Endothelial cell of umbilical vein (primary cell): ENCODE measurements at regions not wholly inside any gene's neighbourhood (a gene's known extent, or its start where the extent isn't known, plus 50 kb on each side); places are given as distances from the start of the nearest gene placed in this dataset.

Experiments used
- EZH2 ChIP-seq: IDR thresholded peaks from 2 replicates; pipeline ENCODE4 v1.6.1; 2012; ENCODE audit warnings: borderline replicate concordance, low read depth, mild to moderate bottlenecking, moderate library complexity, low read length, inconsistent platforms; ENCODE audit not compliant: severe bottlenecking
- GATA2 ChIP-seq: IDR thresholded peaks from 2 replicates; pipeline ENCODE4 v1.7.0; 2011; ENCODE audit warnings: low read depth, mild to moderate bottlenecking, moderate library complexity, mixed read lengths, low read length; ENCODE audit not compliant: insufficient read length, insufficient read depth
- MAX ChIP-seq: IDR thresholded peaks from 2 replicates; pipeline ENCODE4 v1.6.1; 2011; ENCODE audit not compliant: insufficient read depth, insufficient read length
- POLR2AphosphoS5 ChIP-seq: IDR thresholded peaks from 2 replicates; pipeline ENCODE4 v1.6.1; 2012; ENCODE audit warnings: low read depth, mild to moderate bottlenecking, control low read depth, low read length, moderate library complexity; ENCODE audit not compliant: insufficient read depth
- TF ChIP-seq, protein P1 (sequence below), 2 donors: IDR thresholded peaks; 1 replicate in 1 of 2; 2 replicates in 1 of 2; pipeline ENCODE4 v1.5.1; 2011; ENCODE audit warnings: low read length in 2 of 2, mild to moderate bottlenecking in 2 of 2, moderate library complexity in 2 of 2, control low read depth in 1 of 2, inconsistent platforms in 1 of 2, low read depth in 1 of 2; ENCODE audit not compliant: insufficient read depth in 1 of 2; ENCODE audit errors: extremely low read depth in 1 of 2

DNA sequence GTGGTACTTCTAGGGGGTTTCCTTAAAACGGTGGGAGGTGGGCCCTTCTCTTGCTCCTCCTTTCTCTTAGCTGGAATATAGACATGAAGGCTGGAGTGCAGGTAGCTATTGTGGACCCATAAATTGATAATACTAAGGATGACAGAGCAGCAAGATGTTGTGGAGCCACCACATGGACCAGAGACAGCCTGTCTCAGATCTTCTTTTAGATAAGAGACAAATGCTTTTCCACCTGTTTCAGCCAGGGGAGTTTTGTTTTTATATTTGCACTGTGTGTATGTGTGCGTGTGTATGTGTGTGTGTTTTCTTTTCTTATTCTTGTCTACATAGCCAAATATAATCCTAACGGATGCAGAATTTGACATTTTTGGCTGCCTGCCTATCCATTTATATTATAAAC lies 62.9 kb upstream of the HIF1A start:
- TF ChIP-seq, protein P1, sequence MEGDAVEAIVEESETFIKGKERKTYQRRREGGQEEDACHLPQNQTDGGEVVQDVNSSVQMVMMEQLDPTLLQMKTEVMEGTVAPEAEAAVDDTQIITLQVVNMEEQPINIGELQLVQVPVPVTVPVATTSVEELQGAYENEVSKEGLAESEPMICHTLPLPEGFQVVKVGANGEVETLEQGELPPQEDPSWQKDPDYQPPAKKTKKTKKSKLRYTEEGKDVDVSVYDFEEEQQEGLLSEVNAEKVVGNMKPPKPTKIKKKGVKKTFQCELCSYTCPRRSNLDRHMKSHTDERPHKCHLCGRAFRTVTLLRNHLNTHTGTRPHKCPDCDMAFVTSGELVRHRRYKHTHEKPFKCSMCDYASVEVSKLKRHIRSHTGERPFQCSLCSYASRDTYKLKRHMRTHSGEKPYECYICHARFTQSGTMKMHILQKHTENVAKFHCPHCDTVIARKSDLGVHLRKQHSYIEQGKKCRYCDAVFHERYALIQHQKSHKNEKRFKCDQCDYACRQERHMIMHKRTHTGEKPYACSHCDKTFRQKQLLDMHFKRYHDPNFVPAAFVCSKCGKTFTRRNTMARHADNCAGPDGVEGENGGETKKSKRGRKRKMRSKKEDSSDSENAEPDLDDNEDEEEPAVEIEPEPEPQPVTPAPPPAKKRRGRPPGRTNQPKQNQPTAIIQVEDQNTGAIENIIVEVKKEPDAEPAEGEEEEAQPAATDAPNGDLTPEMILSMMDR (IDR thresholded peaks at IDR 0.05; ENCODE audit: extremely low read depth in 1 of 2, insufficient read depth in 1 of 2, low read depth in 1 of 2, low read length in 2 of 2), result no peak
- TF ChIP-seq MAX, result no peak
- no peak for TF ChIP-seq GATA2
- no peak for TF ChIP-seq EZH2
- no peak for TF ChIP-seq POLR2AphosphoS5
